Activated naive CD4-positive, alpha-beta T cell treated with anti-CD3 and anti-CD28 coated beads, Interleukin-2, amount 50 U/mL, for 24 hours (primary cell): ENCODE measurements at regions not wholly inside any gene's neighbourhood (a gene's known extent, or its start where the extent isn't known, plus 50 kb on each side); places are given as distances from the start of the nearest gene placed in this dataset.
"Not testable (repeated sequence)": the region's sequence is repeated elsewhere in the genome, so short reads cannot be mapped to it uniquely, and the experiment has no call there.

ENCODE experiments used
- H3K27ac Mint-ChIP-seq: one replicate; pipeline ENCODE4 v1.8.0; 2021; ENCODE audit warnings: mild to moderate bottlenecking, mixed read lengths
- H3K27me3 Mint-ChIP-seq: one replicate; pipeline ENCODE4 v1.8.0; 2021; ENCODE audit warnings: mixed read lengths
- H3K36me3 Mint-ChIP-seq: one replicate; pipeline ENCODE4 v1.8.0; 2021; ENCODE audit warnings: mixed read lengths
- H3K4me1 Mint-ChIP-seq: one replicate; pipeline ENCODE4 v1.8.0; 2021; ENCODE audit warnings: mixed read lengths
- H3K4me3 Mint-ChIP-seq: one replicate; pipeline ENCODE4 v1.8.0; 2021; ENCODE audit warnings: mild to moderate bottlenecking, mixed read lengths
- H3K9me3 Mint-ChIP-seq: one replicate; pipeline ENCODE4 v1.8.0; 2021; ENCODE audit warnings: mixed read lengths

- not testable (repeated sequence) for H3K36me3 Mint-ChIP-seq, H3K9me3 Mint-ChIP-seq, H3K27me3 Mint-ChIP-seq, H3K4me3 Mint-ChIP-seq, H3K27ac Mint-ChIP-seq
- peaks cover 31% of the 10 kb centered on the region for H3K4me1 Mint-ChIP-seq
Measured at GRCh38 chr2:87567093-87567492, 180.8 kb upstream of the PLGLB2 start.

GRCh38 chr2:87567912-87568311 lies 180.0 kb upstream of the PLGLB2 start:
- H3K36me3 Mint-ChIP-seq, H3K27ac Mint-ChIP-seq, H3K4me3 Mint-ChIP-seq, H3K27me3 Mint-ChIP-seq, H3K9me3 Mint-ChIP-seq: not testable (repeated sequence)
- peaks cover 31% of the 10 kb centered on the region for H3K4me1 Mint-ChIP-seq

- H3K36me3 Mint-ChIP-seq, H3K9me3 Mint-ChIP-seq, H3K27me3 Mint-ChIP-seq: not testable (repeated sequence)
- Mint-ChIP-seq H3K27ac (peak overlapping the region; percentile 84), H3K4me1 (peaks cover 31% of the 10 kb centered on the region), H3K4me3 (peak overlapping the region; percentile 15)
Measured at GRCh38 chr2:87568554-87569278, 179.2 kb upstream of the PLGLB2 start.

GRCh38 chr2:87569689-87570397 lies 178.0 kb upstream of the PLGLB2 start:
- Mint-ChIP-seq H3K4me3 (peak overlapping the region; percentile 78), H3K27ac (peak overlapping the region; percentile 98), H3K4me1 (peaks cover 28% of the 10 kb centered on the region)
- H3K36me3 Mint-ChIP-seq, H3K9me3 Mint-ChIP-seq, H3K27me3 Mint-ChIP-seq: not testable (repeated sequence)

- not testable (repeated sequence) for H3K9me3 Mint-ChIP-seq, H3K27me3 Mint-ChIP-seq, H3K27ac Mint-ChIP-seq, H3K4me3 Mint-ChIP-seq, H3K36me3 Mint-ChIP-seq
- peaks cover 37% of the 10 kb centered on the region for H3K4me1 Mint-ChIP-seq
Measured at GRCh38 chr2:87571889-87572465, 175.9 kb upstream of the PLGLB2 start.

- not testable (repeated sequence) for H3K4me3 Mint-ChIP-seq, H3K9me3 Mint-ChIP-seq, H3K27ac Mint-ChIP-seq, H3K27me3 Mint-ChIP-seq, H3K36me3 Mint-ChIP-seq
- H3K4me1 Mint-ChIP-seq: peaks cover 34% of the 10 kb centered on the region
Measured at GRCh38 chr2:87572906-87573305, 175.0 kb upstream of the PLGLB2 start.

GRCh38 chr2:87573386-87574192 lies 174.3 kb upstream of the PLGLB2 start:
- H3K4me3 Mint-ChIP-seq, H3K9me3 Mint-ChIP-seq, H3K36me3 Mint-ChIP-seq, H3K27ac Mint-ChIP-seq, H3K27me3 Mint-ChIP-seq: not testable (repeated sequence)
- peaks cover 29% of the 10 kb centered on the region for H3K4me1 Mint-ChIP-seq

GRCh38 chr2:87574193-87575119 lies 173.4 kb upstream of the PLGLB2 start:
- H3K36me3 Mint-ChIP-seq, H3K9me3 Mint-ChIP-seq, H3K4me3 Mint-ChIP-seq, H3K27me3 Mint-ChIP-seq, H3K27ac Mint-ChIP-seq: not testable (repeated sequence)
- peaks cover 21% of the 10 kb centered on the region for H3K4me1 Mint-ChIP-seq

- not testable (repeated sequence) for H3K9me3 Mint-ChIP-seq, H3K27me3 Mint-ChIP-seq, H3K4me3 Mint-ChIP-seq, H3K36me3 Mint-ChIP-seq
- Mint-ChIP-seq H3K27ac (peak overlapping the region; percentile 41), H3K4me1 (peaks cover 17% of the 10 kb centered on the region)
Measured at GRCh38 chr2:87575138-87575537, 172.7 kb upstream of the PLGLB2 start.

GRCh38 chr2:87577358-87577757 lies 170.5 kb upstream of the PLGLB2 start:
- H3K4me1 Mint-ChIP-seq: peaks cover 16% of the 10 kb centered on the region
- H3K27ac Mint-ChIP-seq, H3K4me3 Mint-ChIP-seq, H3K27me3 Mint-ChIP-seq, H3K9me3 Mint-ChIP-seq, H3K36me3 Mint-ChIP-seq: not testable (repeated sequence)

GRCh38 chr2:87582152-87582551 lies 165.7 kb upstream of the PLGLB2 start:
- H3K27ac Mint-ChIP-seq, H3K4me1 Mint-ChIP-seq, H3K9me3 Mint-ChIP-seq, H3K27me3 Mint-ChIP-seq, H3K36me3 Mint-ChIP-seq, H3K4me3 Mint-ChIP-seq: not testable (repeated sequence)

- not testable (repeated sequence) for H3K4me3 Mint-ChIP-seq, H3K27me3 Mint-ChIP-seq, H3K9me3 Mint-ChIP-seq, H3K36me3 Mint-ChIP-seq, H3K4me1 Mint-ChIP-seq
- peak overlapping the region; percentile 35 for H3K27ac Mint-ChIP-seq
Measured at GRCh38 chr2:87582579-87582978, 165.3 kb upstream of the PLGLB2 start.

- not testable (repeated sequence) for H3K27ac Mint-ChIP-seq, H3K9me3 Mint-ChIP-seq, H3K27me3 Mint-ChIP-seq, H3K36me3 Mint-ChIP-seq, H3K4me1 Mint-ChIP-seq
- peak overlapping the region; percentile 26 for H3K4me3 Mint-ChIP-seq
Measured at GRCh38 chr2:87583370-87583769, 164.5 kb upstream of the PLGLB2 start.

- H3K27me3 Mint-ChIP-seq, H3K36me3 Mint-ChIP-seq, H3K9me3 Mint-ChIP-seq, H3K4me1 Mint-ChIP-seq, H3K27ac Mint-ChIP-seq: not testable (repeated sequence)
- H3K4me3 Mint-ChIP-seq: peak overlapping the region; percentile 26
Measured at GRCh38 chr2:87583803-87584202, 164.1 kb upstream of the PLGLB2 start.

GRCh38 chr2:87584268-87584906 lies 163.5 kb upstream of the PLGLB2 start:
- H3K27ac Mint-ChIP-seq: peak overlapping the region; percentile 62

More at GRCh38 chr2:87584268-87584906, 163.5 kb upstream of the PLGLB2 start:
- H3K36me3 Mint-ChIP-seq, H3K27me3 Mint-ChIP-seq, H3K9me3 Mint-ChIP-seq, H3K4me1 Mint-ChIP-seq: not testable (repeated sequence)
- H3K4me3 Mint-ChIP-seq: peak overlapping the region; percentile 60
